Transverse colon (tissue), 3 donors: ENCODE measurements at regions not wholly inside any gene's neighbourhood (a gene's known extent, or its start where the extent isn't known, plus 50 kb on each side); places are given as distances from the start of the nearest gene placed in this dataset.

Experiments used
- EP300 ChIP-seq: sonication (generic); formaldehyde crosslinking; IDR thresholded peaks from one replicate; pipeline ENCODE4 v1.6.1; 2017; ENCODE audit warnings: antibody characterized with exemption, low read depth
- POLR2AphosphoS5 ChIP-seq, 3 donors: sonication (generic); formaldehyde crosslinking; IDR thresholded peaks; one replicate each; pipeline ENCODE4 v1.6.1; 2016; ENCODE audit warnings: antibody characterized with exemption in 3 of 3

- TF ChIP-seq POLR2AphosphoS5 (IDR thresholded peaks at IDR 0.05) (no peak), EP300 (no peak)
Measured at GRCh38 chr10:64956441-64956840, 1435.2 kb downstream of the REEP3 start.
